HEK293T (cell line): ENCODE measurements at regions not wholly inside any gene's neighbourhood (a gene's known extent, or its start where the extent isn't known, plus 50 kb on each side); places are given as distances from the start of the nearest gene placed in this dataset.

ENCODE experiments used
- BHLHE40 ChIP-seq: fragments of 450-650 bp; IDR thresholded peaks from 2 replicates; pipeline ENCODE4 v1.6.1; 2016; ENCODE audit warnings: mild to moderate bottlenecking, moderate library complexity, borderline replicate concordance
- ELF4 ChIP-seq: fragments of 450-650 bp; IDR thresholded peaks from 2 replicates; pipeline ENCODE4 v1.6.1; 2017; ENCODE audit warnings: antibody characterized with exemption
- FOXM1 ChIP-seq: fragments of 450-650 bp; IDR thresholded peaks from 2 replicates; pipeline ENCODE4 v1.6.1; 2017; ENCODE audit warnings: mild to moderate bottlenecking, borderline replicate concordance
- LEF1 ChIP-seq: fragments of 450-650 bp; IDR thresholded peaks from 2 replicates; pipeline ENCODE4 v1.6.1; 2017; ENCODE audit warnings: mild to moderate bottlenecking, borderline replicate concordance
- NFRKB ChIP-seq: fragments of 450-650 bp; IDR thresholded peaks from 2 replicates; pipeline ENCODE4 v1.6.1; 2016; ENCODE audit warnings: mild to moderate bottlenecking, moderate library complexity
- SP1 ChIP-seq: fragments of 450-650 bp; IDR thresholded peaks from 2 replicates; pipeline ENCODE4 v1.6.1; 2017
- SUZ12 ChIP-seq: fragments of 450-650 bp; IDR thresholded peaks from 2 replicates; pipeline ENCODE4 v1.6.1; 2016; ENCODE audit warnings: mild to moderate bottlenecking
- TARDBP ChIP-seq: fragments of 450-650 bp; IDR thresholded peaks from 2 replicates; pipeline ENCODE4 v1.6.1; 2016

DNA sequence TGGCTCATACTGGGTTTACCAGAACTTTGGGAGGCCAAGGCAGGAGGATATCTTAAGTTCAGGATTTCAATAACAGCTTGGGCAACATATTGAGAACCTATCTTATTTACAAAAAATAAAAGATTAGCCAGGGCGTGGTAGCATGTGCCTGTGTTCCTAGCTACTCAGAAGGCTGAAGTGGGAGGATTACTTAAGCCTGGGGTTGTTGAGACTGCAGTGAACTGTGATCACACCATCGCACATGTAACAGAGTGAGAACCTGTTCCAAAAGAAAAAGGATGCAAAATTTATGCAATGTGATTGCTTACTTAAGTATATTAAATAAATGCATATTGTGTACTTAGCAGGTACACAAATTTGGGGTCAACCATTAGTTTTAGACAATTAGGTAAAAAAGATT, 768.9 kb upstream of the CDH7 start:
- TF ChIP-seq ELF4 (no peak), LEF1 (no peak), SUZ12 (no peak), BHLHE40 (no peak), SP1 (no peak), TARDBP (no peak), FOXM1 (no peak), NFRKB (no peak)
